NB4 (cell line): ENCODE measurements at regions not wholly inside any gene's neighbourhood (a gene's known extent, or its start where the extent isn't known, plus 50 kb on each side); places are given as distances from the start of the nearest gene placed in this dataset.

Source experiments
- CTCF ChIP-seq: IDR thresholded peaks from one replicate; pipeline ENCODE4 v1.5.1; 2012; ENCODE audit warnings: low read depth, low read length
- MAX ChIP-seq: IDR thresholded peaks from 2 replicates; pipeline ENCODE4 v1.6.1; 2011; ENCODE audit warnings: low read depth, low read length
- POLR2A ChIP-seq: IDR thresholded peaks from 2 replicates; pipeline ENCODE4 v1.6.1; 2011; ENCODE audit warnings: mild to moderate bottlenecking; ENCODE audit not compliant: insufficient read length; ENCODE audit errors: extremely low read depth

GRCh38 chrX:9122519-9123245 lies 88.8 kb upstream of the FAM9B start:
- TF ChIP-seq CTCF: no peak
- no peak for TF ChIP-seq POLR2A
- TF ChIP-seq MAX: no peak
